IMR-90 (cell line): ENCODE measurements at regions not wholly inside any gene's neighbourhood (a gene's known extent, or its start where the extent isn't known, plus 50 kb on each side); places are given as distances from the start of the nearest gene placed in this dataset.

Experiments used
- ATAC-seq: fragments of 200-7000 bp; cut with Tn5 transposase; 2 replicates; pipeline ENCODE4 v1.9.1; 2020; ENCODE audit warnings: low read depth, mild to moderate bottlenecking, moderate library complexity
- BruUV-seq: library from RNA; stranded (reverse); fragments of 400-500 nt; replicated peaks from 2 replicates; lab custom pipeline; 2021; lab: Mats Ljungman, UMichigan
- CTCF ChIA-PET: fragments of 300-600 bp; formaldehyde crosslinking; extraction: SDS; loops from one replicate; lab custom pipeline; 2021; ENCODE audit warnings: antibody characterized with exemption; lab: Yijun Ruan, JAX
- POLR2A ChIA-PET: fragments of 300-600 bp; sonication (Branson Sonifier 250); formaldehyde crosslinking; loops from one replicate; lab custom pipeline; 2022; ENCODE audit warnings: antibody characterized with exemption; ENCODE audit not compliant: unreplicated experiment; lab: Charles Lee
- DNase-seq: peaks from one replicate; pipeline ENCODE4 v3.0.0; 2013
- H2AFZ ChIP-seq: replicated peaks from 2 replicates; pipeline ENCODE3; 2013; ENCODE audit warnings: low read length, mild to moderate bottlenecking; ENCODE audit not compliant: poor library complexity
- H2AK5ac ChIP-seq: 2 replicates; pipeline ENCODE4 v1.6.1; 2013; ENCODE audit warnings: low read depth, low read length, inconsistent platforms
- H2AK9ac ChIP-seq: replicated peaks from 2 replicates; pipeline ENCODE3; 2013; ENCODE audit warnings: mild to moderate bottlenecking, low read depth, low read length, moderate library complexity; ENCODE audit not compliant: poor library complexity
- H2BK120ac ChIP-seq: 2 replicates; pipeline ENCODE4 v1.6.1; 2013; ENCODE audit warnings: low read depth, low read length, inconsistent platforms
- H2BK15ac ChIP-seq: 3 replicates; pipeline ENCODE4 v1.6.1; 2013; ENCODE audit warnings: low read depth, low read length, inconsistent platforms
- H2BK20ac ChIP-seq: 2 replicates; pipeline ENCODE4 v1.6.1; 2013; ENCODE audit warnings: low read depth, mild to moderate bottlenecking, inconsistent platforms, low read length, moderate library complexity
- H2BK5ac ChIP-seq: 2 replicates; pipeline ENCODE4 v1.6.1; 2013; ENCODE audit warnings: mild to moderate bottlenecking, low read depth, low read length, inconsistent platforms; ENCODE audit not compliant: poor library complexity, severe bottlenecking
- H3K14ac ChIP-seq: replicated peaks from 2 replicates; pipeline ENCODE4 v1.6.1; 2013; ENCODE audit warnings: low read depth, low read length, inconsistent platforms
- H3K18ac ChIP-seq: 2 replicates; pipeline ENCODE4 v1.6.1; 2013; ENCODE audit warnings: low read depth, low read length, control low read depth
- H3K23ac ChIP-seq: 2 replicates; pipeline ENCODE4 v1.6.1; 2013; ENCODE audit warnings: low read depth, low read length, inconsistent platforms
- H3K27ac ChIP-seq: 2 replicates; pipeline ENCODE4 v1.5.1; 2013; ENCODE audit warnings: mild to moderate bottlenecking, control low read depth, low read length; ENCODE audit not compliant: insufficient read depth
- H3K27me3 ChIP-seq: 2 replicates; pipeline ENCODE4 v1.6.1; 2013; ENCODE audit warnings: low read length; ENCODE audit not compliant: control insufficient read depth, insufficient read depth
- H3K36me3 ChIP-seq: 2 replicates; pipeline ENCODE4 v1.6.1; 2013; ENCODE audit warnings: low read length, mixed read lengths; ENCODE audit not compliant: control insufficient read depth, insufficient read depth
- H3K4ac ChIP-seq: 2 replicates; pipeline ENCODE4 v1.6.1; 2013; ENCODE audit warnings: low read depth, low read length, inconsistent platforms
- H3K4me1 ChIP-seq: 2 replicates; pipeline ENCODE4 v1.6.1; 2013; ENCODE audit warnings: low read length, mixed read lengths; ENCODE audit not compliant: control insufficient read depth, insufficient read depth
- H3K4me2 ChIP-seq: 2 replicates; pipeline ENCODE4 v1.6.1; 2013; ENCODE audit warnings: low read depth, mild to moderate bottlenecking, control low read depth, low read length, moderate library complexity
- H3K4me3 ChIP-seq: 2 replicates; pipeline ENCODE4 v1.5.1; 2013; ENCODE audit warnings: low read depth, mild to moderate bottlenecking, control low read depth, low read length, moderate library complexity; ENCODE audit not compliant: insufficient read depth
- H3K56ac ChIP-seq: 2 replicates; pipeline ENCODE4 v1.6.1; 2013; ENCODE audit warnings: low read length, inconsistent platforms; ENCODE audit not compliant: insufficient read depth; ENCODE audit errors: extremely low read depth
- H3K79me1 ChIP-seq, 2 experiments: 2 replicates each; pipeline ENCODE4 v1.6.1; 2013; ENCODE audit warnings: low read length in 2 of 2, inconsistent platforms in 1 of 2, low read depth in 1 of 2
- H3K9ac ChIP-seq: 2 replicates; pipeline ENCODE4 v1.6.1; 2013; ENCODE audit warnings: low read depth, low read length, control low read depth
- H3K9me1 ChIP-seq: 2 replicates; pipeline ENCODE4 v1.6.1; 2013; ENCODE audit warnings: low read length, inconsistent platforms; ENCODE audit not compliant: insufficient read depth
- H3K9me3 ChIP-seq: 2 replicates; pipeline ENCODE4 v1.6.1; 2013; ENCODE audit warnings: low read length; ENCODE audit not compliant: control insufficient read depth, insufficient read depth
- H4K20me1 ChIP-seq: 2 replicates; pipeline ENCODE4 v1.6.1; 2013; ENCODE audit warnings: low read length, inconsistent platforms; ENCODE audit not compliant: insufficient read depth
- H4K5ac ChIP-seq: 2 replicates; pipeline ENCODE4 v1.6.1; 2013; ENCODE audit warnings: mild to moderate bottlenecking, low read depth, low read length, control low read depth
- H4K8ac ChIP-seq, 2 experiments: 2 replicates each; pipeline ENCODE4 v1.6.1; 2013; ENCODE audit warnings: low read depth in 2 of 2, low read length in 2 of 2, control low read depth in 1 of 2, inconsistent platforms in 1 of 2
- H4K91ac ChIP-seq: 2 replicates; pipeline ENCODE4 v1.6.1; 2013; ENCODE audit warnings: low read depth, low read length, inconsistent platforms; ENCODE audit not compliant: insufficient read depth
- CEBPB ChIP-seq: IDR thresholded peaks from 2 replicates; pipeline ENCODE4 v1.6.1; 2012; ENCODE audit warnings: low read depth, low read length, improper control_type of control experiment
- MAFK ChIP-seq: IDR thresholded peaks from 2 replicates; pipeline ENCODE4 v1.6.1; 2012; ENCODE audit warnings: low read depth, low read length, improper control_type of control experiment
- MXI1 ChIP-seq: IDR thresholded peaks from 2 replicates; pipeline ENCODE4 v1.6.1; 2012; ENCODE audit warnings: low read depth, mild to moderate bottlenecking, low read length, moderate library complexity, borderline replicate concordance
- WGBS, 2 experiments: methylation state at CpG; one replicate each; pipeline versions ENCODE4 v1.1.5 to v1.1.7; 2013; ENCODE audit warnings: missing lambda C conversion rate in 2 of 2; ENCODE audit not compliant: insufficient read length in 1 of 2; ENCODE audit errors: extremely low coverage in 2 of 2; 5-methylcytosine and 5-hydroxymethylcytosine counted together
- dilution Hi-C: fragments of 300-500 bp; cut with HindIII; formaldehyde crosslinking; loops from one replicate; pipeline ENCODE4 v1.14.3; 2018; ENCODE audit warnings: low sequenced_read_pairs; ENCODE audit not compliant: unreplicated experiment
- in situ Hi-C: fragments of 300-500 bp; cut with MboI; formaldehyde crosslinking; loops from 3 replicates; pipeline ENCODE4 v1.14.3; 2019; ENCODE audit warnings: low sequenced_read_pairs, inconsistent platforms, mixed read lengths
- intact Hi-C: fragments of 100-400 bp; cut with micrococcal nuclease; formaldehyde crosslinking; loops from 2 replicates; pipeline ENCODE4 v1.10.0; 2022
- TF ChIP-seq, protein P1 (sequence below): conservative IDR thresholded peaks from 2 replicates; pipeline ENCODE4 v1.5.1; 2012; ENCODE audit warnings: mild to moderate bottlenecking, low read depth, low read length, improper control_type of control experiment

DNA sequence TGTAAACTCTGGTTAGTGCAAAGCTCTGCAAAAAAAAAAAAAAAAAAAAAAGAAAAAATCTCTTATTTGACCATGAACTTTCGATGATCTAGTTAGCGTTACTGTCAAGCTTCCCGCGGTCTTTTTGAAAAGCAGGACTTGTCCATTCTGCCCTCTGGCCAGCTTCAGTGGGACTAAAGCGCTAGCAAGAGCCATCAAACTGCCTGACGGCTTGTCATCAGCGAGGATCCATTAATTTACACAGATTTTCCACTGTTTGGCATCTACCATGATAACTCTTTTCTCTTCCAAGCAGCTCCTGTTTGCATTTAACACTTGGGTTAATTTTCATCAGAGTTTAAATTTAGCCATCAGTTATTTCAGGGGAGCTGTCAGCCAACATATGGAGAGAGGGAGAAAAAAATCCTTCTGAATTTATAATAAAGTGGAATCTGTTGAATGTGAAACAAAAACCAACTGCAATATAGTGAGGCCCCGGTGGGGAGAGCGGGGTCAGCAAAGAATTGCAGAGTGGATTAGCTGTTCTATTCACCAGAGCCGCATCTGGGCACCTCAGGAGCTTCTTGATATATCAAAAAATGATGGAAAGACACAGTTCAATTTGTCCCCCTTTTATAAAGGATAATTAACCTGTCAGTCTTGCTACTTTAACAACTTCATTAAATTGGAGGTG lies 298.2 kb downstream of the SPATA17 start:
- Histone ChIP-seq H3K4me2 (no peak overlapping the region), H3K9me3 (no peaks in the 10 kb centered on the region), H3K27me3 (no peaks in the 10 kb centered on the region; the same call in 1 of the 2 replicates), H3K36me3 (no peaks in the 10 kb centered on the region), H4K8ac (no peak overlapping the region), H3K4me1 (no peaks in the 10 kb centered on the region), H2BK15ac (no peak overlapping the region), H4K91ac (no peak overlapping the region), H3K27ac (no peak overlapping the region), H2AK9ac (no peak overlapping the region), H2AK5ac (no peak overlapping the region), H2BK20ac (no peak overlapping the region), H3K14ac (no peak overlapping the region), H2BK120ac (no peak overlapping the region), H3K56ac (no peak overlapping the region), H3K9me1 (no peaks in the 10 kb centered on the region), H3K18ac (no peak overlapping the region), H3K4me3 (no peak overlapping the region), H3K23ac (no peak overlapping the region), H3K4ac (no peak overlapping the region), H4K20me1 (no peaks in the 10 kb centered on the region), H3K79me1 (no peaks in the 10 kb centered on the region), H2BK5ac (no peak overlapping the region), H3K9ac (no peak overlapping the region), H4K5ac (no peak overlapping the region), H2AFZ (no peak overlapping the region)
- in situ Hi-C loops (no loop called here), intact Hi-C loops (no loop called here), dilution Hi-C loops (no loop called here)
- BruUV-seq, result no TSS peak
- POLR2A ChIA-PET, result no interaction called here
- ATAC-seq, result no peak
- TF ChIP-seq MXI1 (no peak), MAFK (no peak), CEBPB (no peak)
- TF ChIP-seq, protein P1, sequence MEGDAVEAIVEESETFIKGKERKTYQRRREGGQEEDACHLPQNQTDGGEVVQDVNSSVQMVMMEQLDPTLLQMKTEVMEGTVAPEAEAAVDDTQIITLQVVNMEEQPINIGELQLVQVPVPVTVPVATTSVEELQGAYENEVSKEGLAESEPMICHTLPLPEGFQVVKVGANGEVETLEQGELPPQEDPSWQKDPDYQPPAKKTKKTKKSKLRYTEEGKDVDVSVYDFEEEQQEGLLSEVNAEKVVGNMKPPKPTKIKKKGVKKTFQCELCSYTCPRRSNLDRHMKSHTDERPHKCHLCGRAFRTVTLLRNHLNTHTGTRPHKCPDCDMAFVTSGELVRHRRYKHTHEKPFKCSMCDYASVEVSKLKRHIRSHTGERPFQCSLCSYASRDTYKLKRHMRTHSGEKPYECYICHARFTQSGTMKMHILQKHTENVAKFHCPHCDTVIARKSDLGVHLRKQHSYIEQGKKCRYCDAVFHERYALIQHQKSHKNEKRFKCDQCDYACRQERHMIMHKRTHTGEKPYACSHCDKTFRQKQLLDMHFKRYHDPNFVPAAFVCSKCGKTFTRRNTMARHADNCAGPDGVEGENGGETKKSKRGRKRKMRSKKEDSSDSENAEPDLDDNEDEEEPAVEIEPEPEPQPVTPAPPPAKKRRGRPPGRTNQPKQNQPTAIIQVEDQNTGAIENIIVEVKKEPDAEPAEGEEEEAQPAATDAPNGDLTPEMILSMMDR, result no peak
- CTCF ChIA-PET, result no interaction called here
- no peak for DNase-seq
- WGBS, 2 experiments, result no CpG with 5 or more reads among the region's 10 CpGs
